Spleen (tissue), 7 donors: ENCODE measurements at regions not wholly inside any gene's neighbourhood (a gene's known extent, or its start where the extent isn't known, plus 50 kb on each side); places are given as distances from the start of the nearest gene placed in this dataset.

Experiments used
- CTCF ChIP-seq, 11 experiments: fragments of 200-600 bp in 7 of 11; fragments of 450-650 bp in 4 of 11; sonication (generic) in 4 of 11; IDR thresholded peaks in 8 of 11; conservative IDR thresholded peaks in 3 of 11; 1 replicate in 7 of 11; 2 replicates in 4 of 11; pipeline versions ENCODE4 v1.4.0 to v1.8.0; 2016 to 2021; ENCODE audit warnings: antibody characterized with exemption in 11 of 11, inconsistent platforms in 4 of 11, mild to moderate bottlenecking in 1 of 11
- POLR2A ChIP-seq, 3 donors: fragments of 450-650 bp; IDR thresholded peaks; one replicate each; pipeline ENCODE4 v1.5.1; 2017; ENCODE audit warnings: antibody characterized with exemption in 3 of 3, mild to moderate bottlenecking in 1 of 3
- POLR2AphosphoS5 ChIP-seq, 3 donors: sonication (generic); formaldehyde crosslinking; IDR thresholded peaks; one replicate each; pipeline ENCODE4 v1.5.1; 2017; ENCODE audit warnings: antibody characterized with exemption in 3 of 3
- donor health status: DM: no; HTN: no; CAD: no; lungs with moderate emphysema.
- donor health status: DM: no; HTN: no; CAD: no.
- donor health status: DM: no; HTN: no; CAD: no.

DNA sequence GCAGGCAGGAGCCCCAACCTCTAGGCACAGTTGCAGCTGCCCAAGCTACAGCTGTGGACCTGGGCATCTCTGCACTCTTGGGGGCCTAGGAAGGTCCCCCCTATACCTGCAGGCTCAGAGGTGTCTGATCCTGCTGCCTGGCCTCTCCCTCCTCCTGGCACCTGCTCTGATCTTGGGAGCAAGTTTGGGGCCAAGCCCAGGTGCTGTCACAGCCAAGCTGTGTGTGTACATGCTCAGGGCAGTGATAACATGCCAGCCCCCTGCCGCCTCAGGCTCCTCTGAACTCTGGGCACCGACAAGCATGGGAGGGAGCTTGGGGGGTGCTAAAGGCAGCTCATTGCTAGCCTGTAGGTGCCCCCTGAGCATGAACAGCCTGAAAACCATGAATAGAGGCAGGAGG lies 829.6 kb upstream of the VRK2 start:
- no peak for TF ChIP-seq POLR2AphosphoS5 (IDR thresholded peaks at IDR 0.05)
- TF ChIP-seq CTCF (IDR thresholded peaks at IDR 0.05 in 8 of 11, conservative IDR thresholded peaks at IDR 0.05 in 3 of 11) = no peak
- no peak for TF ChIP-seq POLR2A (IDR thresholded peaks at IDR 0.05)
